ENCODE measurements at regions not wholly inside any gene's neighbourhood (a gene's known extent, or its start where the extent isn't known, plus 50 kb on each side); places are given as distances from the start of the nearest gene placed in this dataset.

GRCh38 chr9:115766370-115766955 lies 387.1 kb upstream of the PAPPA start:
- no peaks in the 10 kb centered on the region for H3K9me2 ChIP-seq
- no peak overlapping the region for H3K4me2 ChIP-seq
- no peaks in the 10 kb centered on the region for H3F3A ChIP-seq (replicated peaks; ENCODE audit: insufficient read depth)
- ChIA-PET POLR2A (no interaction called here), CTCF (interaction anchor here (1.0 kb wide), 2 partner anchors 173 to 197 kb away, joined by 3 read pairs; no protein-coding TSS in a partner anchor)
- H4K20me1 ChIP-seq (ENCODE audit: insufficient read depth), result no peaks in the 10 kb centered on the region
- WGBS (ENCODE audit: low lambda C conversion rate), result 70% methylated on average over 5 of the region's 5 CpGs
- H3K9ac ChIP-seq, result no peak overlapping the region
- no peaks in the 10 kb centered on the region for H3K9me3 ChIP-seq
- H3K36me3 ChIP-seq (replicated peaks in 1 of 2; ENCODE audit: control insufficient read depth in 1 of 2, insufficient read depth in 2 of 2, low read length in 1 of 2), result no peaks in the 10 kb centered on the region
- H3K4me1 ChIP-seq (ENCODE audit: control insufficient read depth in 1 of 2, insufficient read depth in 2 of 2, low read depth in 1 of 2, low read length in 1 of 2), result no peaks in the 10 kb centered on the region
- no peak overlapping the region for H2AFZ ChIP-seq (ENCODE audit: low read depth)
- H3K4me3 ChIP-seq (ENCODE audit: low read depth in 2 of 2, low read length in 1 of 2), result no peak overlapping the region
- H3K27me3 ChIP-seq (ENCODE audit: insufficient read depth), result no peaks in the 10 kb centered on the region
- TF ChIP-seq MEF2A (IDR thresholded peaks at IDR 0.05; ENCODE audit: borderline replicate concordance, low read depth), result no peak
- TF ChIP-seq YY1 (IDR thresholded peaks at IDR 0.05; ENCODE audit: low read depth), result no peak
- no peak for TF ChIP-seq EP300 (IDR thresholded peaks at IDR 0.05; ENCODE audit: borderline replicate concordance in 1 of 2, low read depth in 1 of 2, low read length in 1 of 2)
- TF ChIP-seq USF1 (IDR thresholded peaks at IDR 0.05; ENCODE audit: borderline replicate concordance, low read depth), result no peak
- TF ChIP-seq FOSL2 (IDR thresholded peaks at IDR 0.05; ENCODE audit: borderline replicate concordance, low read depth), result no peak
- TF ChIP-seq GABPA (IDR thresholded peaks at IDR 0.05; ENCODE audit: low read depth), result no peak
- no peak for TF ChIP-seq RAD21 (IDR thresholded peaks at IDR 0.05; ENCODE audit: low read length)
- no peak for TF ChIP-seq MXI1 (IDR thresholded peaks at IDR 0.05; ENCODE audit: low read depth, low read length)
- no peak for TF ChIP-seq NFIC (IDR thresholded peaks at IDR 0.05; ENCODE audit: borderline replicate concordance)
- H3K79me2 ChIP-seq (ENCODE audit: insufficient read depth), result no peaks in the 10 kb centered on the region
- no peak overlapping the region; a peak in 1 of 4 replicates for H3K27ac ChIP-seq (ENCODE audit: low read depth in 2 of 2, low read length in 1 of 2)
- no peak for DNase-seq

GRCh38 chr9:115770521-115770920 lies 383.1 kb upstream of the PAPPA start:
- Histone ChIP-seq H3K9me2 (no peaks in the 10 kb centered on the region), H3K4me3 (ENCODE audit: low read depth in 2 of 2, low read length in 1 of 2) (no peak overlapping the region), H3K9ac (no peak overlapping the region), H3K36me3 (replicated peaks in 1 of 2; ENCODE audit: control insufficient read depth in 1 of 2, insufficient read depth in 2 of 2, low read length in 1 of 2) (no peaks in the 10 kb centered on the region), H3F3A (replicated peaks; ENCODE audit: insufficient read depth) (no peaks in the 10 kb centered on the region), H3K4me1 (ENCODE audit: control insufficient read depth in 1 of 2, insufficient read depth in 2 of 2, low read depth in 1 of 2, low read length in 1 of 2) (peaks cover 0 to under 1% of the 10 kb centered on the region in 2 experiments; a peak in 2 of 4 replicates), H3K79me2 (ENCODE audit: insufficient read depth) (no peaks in the 10 kb centered on the region), H4K20me1 (ENCODE audit: insufficient read depth) (no peaks in the 10 kb centered on the region), H2AFZ (ENCODE audit: low read depth) (no peak overlapping the region), H3K9me3 (no peaks in the 10 kb centered on the region), H3K4me2 (no peak overlapping the region), H3K27ac (ENCODE audit: low read depth in 2 of 2, low read length in 1 of 2) (no peak overlapping the region), H3K27me3 (ENCODE audit: insufficient read depth) (no peaks in the 10 kb centered on the region)
- POLR2A ChIA-PET, result no interaction called here
- DNase-seq, result no peak
- TF ChIP-seq IRF3 (IDR thresholded peaks at IDR 0.05; ENCODE audit: low read depth, low read length) (no peak), JUND (IDR thresholded peaks at IDR 0.05) (no peak), FOXJ3 (CRISPR knock-in tag; IDR thresholded peaks at IDR 0.05) (no peak), SIN3A (IDR thresholded peaks at IDR 0.05; ENCODE audit: borderline replicate concordance, low read depth, low read length) (no peak), CTCF (IDR thresholded peaks at IDR 0.05) (no peak), RFX5 (IDR thresholded peaks at IDR 0.05; ENCODE audit: low read length) (no peak), YY1 (IDR thresholded peaks at IDR 0.05; ENCODE audit: low read depth) (no peak), POLR2AphosphoS5 (IDR thresholded peaks at IDR 0.05; ENCODE audit: low read depth, low read length) (no peak), EP300 (IDR thresholded peaks at IDR 0.05; ENCODE audit: borderline replicate concordance in 1 of 2, low read depth in 1 of 2, low read length in 1 of 2) (no peak)
- CTCF ChIA-PET, result no interaction called here
- 86% methylated on average over 2 of the region's 2 CpGs for WGBS (ENCODE audit: low lambda C conversion rate)

Data from SK-N-SH (cell line).